A673 (cell line): ENCODE measurements at regions not wholly inside any gene's neighbourhood (a gene's known extent, or its start where the extent isn't known, plus 50 kb on each side); places are given as distances from the start of the nearest gene placed in this dataset.

Experiments
- EZH2 ChIP-seq: fragments of 200-600 bp; sonication (generic); IDR thresholded peaks from 2 replicates; pipeline ENCODE4 v1.6.1; 2017; ENCODE audit warnings: borderline replicate concordance, low read depth, mild to moderate bottlenecking, mixed read lengths, antibody characterized with exemption, low read length; ENCODE audit not compliant: poor library complexity, severe bottlenecking
- TF ChIP-seq, protein P1 (sequence below): fragments of 300-800, 200-600 bp; sonication (generic); conservative IDR thresholded peaks from 2 replicates; pipeline ENCODE4 v1.5.1; 2017; ENCODE audit warnings: low read depth, mild to moderate bottlenecking, antibody characterized with exemption, low read length, moderate library complexity, mixed read lengths

DNA sequence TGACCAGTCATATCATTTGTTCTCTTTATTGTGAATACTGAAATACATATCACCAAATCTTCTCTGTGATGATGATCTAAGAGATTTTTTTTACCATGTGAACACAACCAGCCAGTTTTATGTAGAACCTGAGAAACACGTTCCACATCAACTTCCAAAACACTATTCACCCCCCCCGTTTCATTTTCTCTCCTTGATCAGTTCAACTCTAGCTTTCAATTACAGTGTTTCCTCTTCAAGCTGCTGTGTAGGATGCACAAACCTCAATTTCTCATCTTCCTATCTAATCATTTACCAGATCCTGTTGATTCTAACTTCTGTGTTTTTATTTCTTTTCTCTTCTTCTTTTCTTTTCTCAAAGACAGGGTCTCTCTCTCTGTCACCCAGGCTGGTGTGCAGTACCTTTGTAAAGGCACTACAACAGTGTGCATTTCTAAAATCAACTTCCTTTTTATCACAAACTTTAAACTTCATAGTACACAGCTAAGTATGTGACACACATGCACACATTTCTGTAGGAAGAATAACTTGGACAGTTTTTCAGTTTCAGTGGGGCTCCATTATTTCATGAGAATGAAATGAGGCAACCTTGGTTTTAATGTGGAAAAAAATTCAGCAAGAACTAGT is 149.9 kb upstream of the FBXO33 start:
- TF ChIP-seq, protein P1, sequence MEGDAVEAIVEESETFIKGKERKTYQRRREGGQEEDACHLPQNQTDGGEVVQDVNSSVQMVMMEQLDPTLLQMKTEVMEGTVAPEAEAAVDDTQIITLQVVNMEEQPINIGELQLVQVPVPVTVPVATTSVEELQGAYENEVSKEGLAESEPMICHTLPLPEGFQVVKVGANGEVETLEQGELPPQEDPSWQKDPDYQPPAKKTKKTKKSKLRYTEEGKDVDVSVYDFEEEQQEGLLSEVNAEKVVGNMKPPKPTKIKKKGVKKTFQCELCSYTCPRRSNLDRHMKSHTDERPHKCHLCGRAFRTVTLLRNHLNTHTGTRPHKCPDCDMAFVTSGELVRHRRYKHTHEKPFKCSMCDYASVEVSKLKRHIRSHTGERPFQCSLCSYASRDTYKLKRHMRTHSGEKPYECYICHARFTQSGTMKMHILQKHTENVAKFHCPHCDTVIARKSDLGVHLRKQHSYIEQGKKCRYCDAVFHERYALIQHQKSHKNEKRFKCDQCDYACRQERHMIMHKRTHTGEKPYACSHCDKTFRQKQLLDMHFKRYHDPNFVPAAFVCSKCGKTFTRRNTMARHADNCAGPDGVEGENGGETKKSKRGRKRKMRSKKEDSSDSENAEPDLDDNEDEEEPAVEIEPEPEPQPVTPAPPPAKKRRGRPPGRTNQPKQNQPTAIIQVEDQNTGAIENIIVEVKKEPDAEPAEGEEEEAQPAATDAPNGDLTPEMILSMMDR, result no peak
- TF ChIP-seq EZH2, result no peak
